ENCODE measurements at regions not wholly inside any gene's neighbourhood (a gene's known extent, or its start where the extent isn't known, plus 50 kb on each side); places are given as distances from the start of the nearest gene placed in this dataset. TPM values are rescaled to one million over a fixed set of nuclear protein-coding genes. Genes with fewer than 3 reads are reported as not detected.

DNA sequence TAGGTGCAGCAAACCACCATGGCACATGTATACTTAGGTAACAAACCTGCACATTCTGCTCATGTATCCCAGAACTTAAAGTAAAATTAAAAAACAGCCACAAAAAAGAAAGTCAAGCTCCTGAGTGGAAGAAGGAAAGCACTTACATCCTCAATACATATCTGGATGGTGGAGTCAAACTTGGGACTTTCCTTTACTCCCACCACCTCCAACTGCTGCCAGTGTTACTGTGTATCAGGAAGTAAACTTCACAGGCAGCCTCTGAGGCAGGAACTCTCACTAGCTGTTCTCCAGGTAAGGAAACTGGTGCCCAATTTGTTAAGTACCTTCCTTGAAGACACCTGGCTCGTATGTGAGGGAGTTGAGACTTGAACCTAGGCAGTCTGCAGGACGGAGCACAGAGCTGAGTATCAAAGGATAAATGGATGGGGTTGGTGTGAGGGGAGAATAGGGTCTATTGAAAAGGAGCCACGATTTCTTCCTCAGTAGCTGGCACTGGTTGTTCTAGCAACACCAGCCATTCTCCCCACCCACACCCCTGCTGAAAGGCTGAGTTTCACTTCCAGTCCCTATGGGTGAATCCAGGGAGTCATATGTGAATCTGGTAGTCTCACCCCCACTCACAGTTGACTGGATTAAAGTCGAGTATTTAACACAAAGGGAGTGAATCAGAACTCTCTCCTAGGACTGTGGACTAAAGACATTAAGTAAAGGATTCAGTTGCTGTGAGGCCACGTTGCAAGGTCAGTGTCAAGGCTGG is 50.0 kb upstream of the GPR39 start:
- H3K27ac Mint-ChIP-seq (ENCODE audit: unreplicated experiment), result no peak overlapping the region
- no peak for DNase-seq (ENCODE audit: low spot score)
- H3K4me3 Mint-ChIP-seq (ENCODE audit: unreplicated experiment), result no peak overlapping the region

More for the DNA sequence above, 50.0 kb upstream of the GPR39 start:
- Mint-ChIP-seq H3K4me1 (ENCODE audit: unreplicated experiment) (no peaks in the 10 kb centered on the region), H3K9me3 (ENCODE audit: unreplicated experiment) (no peaks in the 10 kb centered on the region), H3K36me3 (ENCODE audit: low read depth, unreplicated experiment) (no peaks in the 10 kb centered on the region), H3K27me3 (ENCODE audit: unreplicated experiment) (no peaks in the 10 kb centered on the region)
- TF ChIP-seq CTCF (IDR thresholded peaks at IDR 0.05; ENCODE audit: unreplicated experiment), result no peak

Small RNA genes in the stretch of these regions (microRNA-seq; reads per million reads assigned to microRNA genes)
- gene MIR663B (ENCODE audit: unreplicated experiment), result not detected
